ENCODE measurements at regions not wholly inside any gene's neighbourhood (a gene's known extent, or its start where the extent isn't known, plus 50 kb on each side); places are given as distances from the start of the nearest gene placed in this dataset.

GRCh38 chr18:64956465-64956864 is 794.3 kb upstream of the CDH7 start:
- TF ChIP-seq CTCF (IDR thresholded peaks at IDR 0.05) (no peak), POLR2A (IDR thresholded peaks at IDR 0.05) (no peak)
